ENCODE measurements at regions not wholly inside any gene's neighbourhood (a gene's known extent, or its start where the extent isn't known, plus 50 kb on each side); places are given as distances from the start of the nearest gene placed in this dataset.

- WGBS (ENCODE audit: insufficient coverage, insufficient replicate concordance, low lambda C conversion rate, missing lambda C conversion rate), result 38% methylated on average over 3 of the region's 3 CpGs
- TF ChIP-seq PAX8 (IDR thresholded peaks at IDR 0.05) (no peak), RAD51 (IDR thresholded peaks at IDR 0.05) (no peak), WRNIP1 (IDR thresholded peaks at IDR 0.05; ENCODE audit: borderline replicate concordance, low read depth, low read length) (no peak), BMI1 (IDR thresholded peaks at IDR 0.05; ENCODE audit: borderline replicate concordance) (no peak), MEF2B (IDR thresholded peaks at IDR 0.05; ENCODE audit: partially characterized antibody, poor library complexity, severe bottlenecking) (no peak), CBX3 (IDR thresholded peaks at IDR 0.05; ENCODE audit: borderline replicate concordance, low read depth) (no peak), ZNF217 (IDR thresholded peaks at IDR 0.05) (no peak), CTCF (IDR thresholded peaks at IDR 0.05 in 2 of 3, conservative IDR thresholded peaks at IDR 0.05 in 1 of 3; ENCODE audit: control insufficient read depth in 2 of 3, extremely low read depth in 1 of 3, insufficient read depth in 1 of 3, low read depth in 3 of 3, low read length in 3 of 3) (no peak), TARDBP (IDR thresholded peaks at IDR 0.05; ENCODE audit: borderline replicate concordance) (no peak), RB1 (IDR thresholded peaks at IDR 0.05; ENCODE audit: borderline replicate concordance) (no peak), DPF2 (IDR thresholded peaks at IDR 0.05) (no peak), ZNF687 (IDR thresholded peaks at IDR 0.05) (no peak), NFYB (IDR thresholded peaks at IDR 0.05; ENCODE audit: insufficient read depth, low read depth, low read length) (no peak)
- TF ChIP-seq, protein P1, sequence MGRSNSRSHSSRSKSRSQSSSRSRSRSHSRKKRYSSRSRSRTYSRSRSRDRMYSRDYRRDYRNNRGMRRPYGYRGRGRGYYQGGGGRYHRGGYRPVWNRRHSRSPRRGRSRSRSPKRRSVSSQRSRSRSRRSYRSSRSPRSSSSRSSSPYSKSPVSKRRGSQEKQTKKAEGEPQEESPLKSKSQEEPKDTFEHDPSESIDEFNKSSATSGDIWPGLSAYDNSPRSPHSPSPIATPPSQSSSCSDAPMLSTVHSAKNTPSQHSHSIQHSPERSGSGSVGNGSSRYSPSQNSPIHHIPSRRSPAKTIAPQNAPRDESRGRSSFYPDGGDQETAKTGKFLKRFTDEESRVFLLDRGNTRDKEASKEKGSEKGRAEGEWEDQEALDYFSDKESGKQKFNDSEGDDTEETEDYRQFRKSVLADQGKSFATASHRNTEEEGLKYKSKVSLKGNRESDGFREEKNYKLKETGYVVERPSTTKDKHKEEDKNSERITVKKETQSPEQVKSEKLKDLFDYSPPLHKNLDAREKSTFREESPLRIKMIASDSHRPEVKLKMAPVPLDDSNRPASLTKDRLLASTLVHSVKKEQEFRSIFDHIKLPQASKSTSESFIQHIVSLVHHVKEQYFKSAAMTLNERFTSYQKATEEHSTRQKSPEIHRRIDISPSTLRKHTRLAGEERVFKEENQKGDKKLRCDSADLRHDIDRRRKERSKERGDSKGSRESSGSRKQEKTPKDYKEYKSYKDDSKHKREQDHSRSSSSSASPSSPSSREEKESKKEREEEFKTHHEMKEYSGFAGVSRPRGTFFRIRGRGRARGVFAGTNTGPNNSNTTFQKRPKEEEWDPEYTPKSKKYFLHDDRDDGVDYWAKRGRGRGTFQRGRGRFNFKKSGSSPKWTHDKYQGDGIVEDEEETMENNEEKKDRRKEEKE (IDR thresholded peaks at IDR 0.05), result no peak
- in situ Hi-C loops (cut with MboI), result no loop called here
- no peak for FAIRE-seq
- Histone ChIP-seq H3K4me1 (ENCODE audit: control insufficient read depth, insufficient read depth, low read length) (no peaks in the 10 kb centered on the region), H3K79me2 (ENCODE audit: control insufficient read depth, insufficient read depth, low read length) (no peaks in the 10 kb centered on the region), H3K4me2 (ENCODE audit: control insufficient read depth, insufficient read depth) (no peak overlapping the region), H4K20me1 (ENCODE audit: control insufficient read depth, insufficient read depth) (no peaks in the 10 kb centered on the region), H3K9me3 (replicated peaks; ENCODE audit: control insufficient read depth, insufficient read depth, low read length) (no peaks in the 10 kb centered on the region), H3K36me3 (ENCODE audit: control insufficient read depth in 2 of 2, insufficient read depth in 2 of 2, low read length in 1 of 2) (no peaks in the 10 kb centered on the region), H3K27ac (ENCODE audit: control insufficient read depth, insufficient read depth) (no peak overlapping the region), H2AFZ (ENCODE audit: control insufficient read depth, low read depth, low read length) (no peak overlapping the region), H3K9ac (ENCODE audit: control insufficient read depth, insufficient read depth, low read length) (no peak overlapping the region), H3K4me3 (no peak overlapping the region), H3K27me3 (replicated peaks in 1 of 2; ENCODE audit: control insufficient read depth in 2 of 2, insufficient read depth in 2 of 2, low read length in 1 of 2) (no peaks in the 10 kb centered on the region)
- ChIA-PET CTCF (no interaction called here), SMC1A (ENCODE audit: uncharacterized antibody, unreplicated experiment) (no interaction called here), POLR2A (no interaction called here), RAD21 (ENCODE audit: unreplicated experiment) (no interaction called here)
- BruUV-seq (replicated peaks), result no TSS peak
- DNase-seq (ENCODE audit: low read depth, low spot score), result no peak
- intact Hi-C loops (cut with micrococcal nuclease; ENCODE audit: unreplicated experiment), result no loop called here
- ATAC-seq, result no peak
Measured at GRCh38 chr6:92762443-92763273, 656.7 kb downstream of the EPHA7 start.

Measured in GM12878 (cell line).